Astrocyte of the spinal cord (primary cell): ENCODE measurements at regions not wholly inside any gene's neighbourhood (a gene's known extent, or its start where the extent isn't known, plus 50 kb on each side); places are given as distances from the start of the nearest gene placed in this dataset.
"Not testable (repeated sequence)": the region's sequence is repeated elsewhere in the genome, so short reads cannot be mapped to it uniquely, and the experiment has no call there.

Experiments
- DNase-seq: peaks from one replicate; pipeline ENCODE4 v3.0.0; 2011; ENCODE audit warnings: low read depth, low spot score
- H3K4me3 ChIP-seq: 2 replicates; pipeline ENCODE4 v1.5.1; 2011; ENCODE audit warnings: low read depth, mild to moderate bottlenecking, low read length, moderate library complexity
- in situ Hi-C: cut with HindIII; loops from 2 replicates; pipeline ENCODE4 v1.10.0; 2017; ENCODE audit warnings: low sequenced_read_pairs
- TF ChIP-seq, protein P1 (sequence below): IDR thresholded peaks from 2 replicates; pipeline ENCODE4 v1.5.1; 2012; ENCODE audit warnings: low read depth, mild to moderate bottlenecking, low read length, inconsistent platforms

DNA sequence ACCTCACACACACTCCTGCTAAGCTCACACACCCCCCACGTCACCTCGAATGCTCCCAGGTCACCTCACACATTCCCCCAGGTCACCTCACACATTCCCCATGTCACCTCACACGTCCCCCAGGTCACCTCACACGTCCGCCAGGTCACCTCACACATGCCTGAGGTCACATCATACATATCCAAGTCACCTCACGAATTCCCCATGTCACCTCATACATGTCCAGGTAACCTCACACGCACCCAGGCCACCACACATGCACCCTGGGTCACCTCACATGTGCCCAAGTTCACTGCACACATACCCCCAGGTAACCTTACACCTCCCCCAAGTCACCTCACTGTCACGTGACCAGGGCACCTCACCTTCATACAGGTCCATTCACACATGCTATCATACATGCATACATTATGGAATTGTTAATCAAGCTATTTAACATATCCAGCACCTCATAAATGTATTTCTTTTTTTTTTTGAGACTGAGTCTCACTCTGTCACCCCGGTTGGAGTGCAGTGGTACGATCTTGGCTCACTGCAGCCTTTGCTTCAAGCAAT is 640.3 kb downstream of the TMEM121 start:
- H3K4me3 ChIP-seq: no peak overlapping the region
- in situ Hi-C loops: no loop called here
- DNase-seq: no peak
- TF ChIP-seq, protein P1, sequence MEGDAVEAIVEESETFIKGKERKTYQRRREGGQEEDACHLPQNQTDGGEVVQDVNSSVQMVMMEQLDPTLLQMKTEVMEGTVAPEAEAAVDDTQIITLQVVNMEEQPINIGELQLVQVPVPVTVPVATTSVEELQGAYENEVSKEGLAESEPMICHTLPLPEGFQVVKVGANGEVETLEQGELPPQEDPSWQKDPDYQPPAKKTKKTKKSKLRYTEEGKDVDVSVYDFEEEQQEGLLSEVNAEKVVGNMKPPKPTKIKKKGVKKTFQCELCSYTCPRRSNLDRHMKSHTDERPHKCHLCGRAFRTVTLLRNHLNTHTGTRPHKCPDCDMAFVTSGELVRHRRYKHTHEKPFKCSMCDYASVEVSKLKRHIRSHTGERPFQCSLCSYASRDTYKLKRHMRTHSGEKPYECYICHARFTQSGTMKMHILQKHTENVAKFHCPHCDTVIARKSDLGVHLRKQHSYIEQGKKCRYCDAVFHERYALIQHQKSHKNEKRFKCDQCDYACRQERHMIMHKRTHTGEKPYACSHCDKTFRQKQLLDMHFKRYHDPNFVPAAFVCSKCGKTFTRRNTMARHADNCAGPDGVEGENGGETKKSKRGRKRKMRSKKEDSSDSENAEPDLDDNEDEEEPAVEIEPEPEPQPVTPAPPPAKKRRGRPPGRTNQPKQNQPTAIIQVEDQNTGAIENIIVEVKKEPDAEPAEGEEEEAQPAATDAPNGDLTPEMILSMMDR: no peak

DNA sequence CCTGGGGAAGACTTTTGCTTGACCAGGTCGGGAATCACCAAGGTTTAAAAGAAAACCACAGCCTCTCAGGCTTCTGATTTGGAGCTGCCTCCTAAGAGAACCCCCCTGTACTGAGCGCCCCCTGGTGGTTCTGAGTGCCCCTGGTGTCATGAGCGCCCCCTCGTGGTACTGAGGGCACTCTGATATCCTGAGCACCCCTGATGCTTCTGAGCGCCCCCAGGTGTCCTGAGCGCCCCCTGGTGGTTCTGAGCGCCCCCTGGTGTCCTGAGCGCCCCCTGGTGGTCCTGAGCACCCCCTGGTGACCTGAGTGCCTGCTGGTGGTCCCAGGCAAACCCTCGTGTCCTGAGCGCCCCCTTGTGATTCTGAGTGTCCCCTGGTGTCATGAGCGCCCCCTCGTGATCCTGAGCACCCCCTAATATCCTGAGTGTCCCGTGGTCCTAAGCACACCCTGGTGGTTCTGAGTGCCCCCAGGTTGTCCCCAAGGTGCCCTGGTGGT is 643.8 kb downstream of the TMEM121 start:
- in situ Hi-C loops, DNase-seq, H3K4me3 ChIP-seq: not testable (repeated sequence)

DNA sequence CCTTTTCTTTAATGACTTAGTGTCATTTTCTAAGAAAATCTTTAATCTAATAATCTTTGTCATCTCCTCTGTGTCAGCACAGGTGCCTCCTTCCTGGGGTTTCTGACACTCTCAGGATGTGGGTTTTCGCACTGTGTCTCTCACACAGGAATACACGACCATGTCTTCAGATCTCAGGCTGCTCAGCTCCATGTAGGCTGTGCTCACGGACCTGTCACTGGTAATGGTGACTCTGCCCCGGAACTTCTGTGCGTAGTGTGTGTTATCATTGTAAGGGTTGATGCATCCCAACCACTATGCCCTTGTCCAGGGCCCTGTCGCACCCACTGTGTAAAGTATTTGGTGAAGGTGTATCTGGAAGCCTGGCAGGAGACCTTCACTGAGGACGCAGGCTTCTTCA is 647.8 kb downstream of the TMEM121 start:
- TF ChIP-seq, protein P1: no peak
- DNase-seq: no peak
- no peak overlapping the region for H3K4me3 ChIP-seq
- in situ Hi-C loops: no loop called here

DNA sequence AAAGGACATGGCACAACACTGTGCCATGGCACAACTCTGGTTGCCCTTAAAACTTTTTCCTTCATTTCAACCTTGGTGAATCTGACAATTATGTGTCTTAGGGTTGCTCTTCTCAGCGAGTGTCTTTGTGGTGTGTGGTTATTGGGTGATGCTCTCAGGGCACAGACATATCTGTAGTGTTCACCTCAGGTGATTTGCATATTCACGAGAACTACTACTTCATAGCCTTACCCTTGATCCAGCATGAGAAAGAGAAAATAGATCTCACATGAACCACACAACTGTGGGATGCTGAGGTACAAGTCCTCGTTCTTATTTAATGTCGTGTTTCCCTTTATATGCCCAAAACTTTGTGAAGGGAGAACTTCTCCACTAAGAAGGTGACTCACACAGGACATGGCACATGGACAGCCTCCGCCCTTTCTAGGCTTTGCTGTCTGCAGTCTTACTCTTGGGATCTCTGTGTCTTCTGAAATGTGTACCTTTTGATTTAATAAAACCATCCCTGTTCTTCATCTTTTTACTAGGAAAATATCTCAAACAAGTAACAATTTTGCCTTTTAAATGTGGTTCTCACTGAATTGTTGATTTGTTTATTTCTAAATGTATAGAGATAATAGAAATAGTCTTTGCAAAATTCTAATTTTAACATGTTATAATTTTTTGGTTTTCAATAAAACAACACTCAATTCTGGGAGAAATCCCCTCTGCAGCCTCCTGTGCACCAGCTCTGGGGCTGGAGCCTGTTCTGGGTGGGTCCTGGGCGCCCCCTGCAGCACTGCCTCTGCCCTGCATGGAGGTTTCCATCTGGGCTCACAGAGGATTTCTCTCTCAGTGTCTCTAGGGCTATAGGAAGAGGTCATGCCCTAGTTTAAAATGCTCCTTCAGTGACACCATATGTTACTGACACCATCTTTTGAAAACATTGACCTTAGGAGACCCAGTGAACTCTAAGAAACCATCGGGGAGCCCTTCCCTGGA is 651.2 kb downstream of the TMEM121 start:
- DNase-seq, in situ Hi-C loops: not testable (repeated sequence)

DNA sequence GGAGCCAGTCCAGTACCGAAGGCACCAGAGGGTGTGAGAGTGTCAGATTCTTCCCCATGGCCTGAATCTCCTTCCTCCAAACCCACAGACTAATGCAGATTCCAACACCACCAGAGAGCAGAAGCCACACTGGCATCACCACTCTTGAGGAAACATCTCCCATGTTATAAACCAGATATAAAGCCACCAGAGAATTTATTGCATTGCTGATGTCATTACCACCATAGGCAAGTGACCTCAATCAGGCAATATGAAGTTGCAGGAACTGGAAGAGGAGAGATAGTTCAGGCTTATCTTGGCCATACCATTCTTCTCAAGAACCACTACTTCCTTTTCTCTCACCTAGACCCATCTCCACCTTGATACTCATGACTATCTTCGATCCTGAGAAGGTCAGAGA is 653.4 kb downstream of the TMEM121 start:
- TF ChIP-seq, protein P1: no peak
- DNase-seq: no peak
- no peak overlapping the region for H3K4me3 ChIP-seq
- in situ Hi-C loops: no loop called here

More for the DNA sequence above, 651.2 kb downstream of the TMEM121 start:
- H3K4me3 ChIP-seq: not testable (repeated sequence)

DNA sequence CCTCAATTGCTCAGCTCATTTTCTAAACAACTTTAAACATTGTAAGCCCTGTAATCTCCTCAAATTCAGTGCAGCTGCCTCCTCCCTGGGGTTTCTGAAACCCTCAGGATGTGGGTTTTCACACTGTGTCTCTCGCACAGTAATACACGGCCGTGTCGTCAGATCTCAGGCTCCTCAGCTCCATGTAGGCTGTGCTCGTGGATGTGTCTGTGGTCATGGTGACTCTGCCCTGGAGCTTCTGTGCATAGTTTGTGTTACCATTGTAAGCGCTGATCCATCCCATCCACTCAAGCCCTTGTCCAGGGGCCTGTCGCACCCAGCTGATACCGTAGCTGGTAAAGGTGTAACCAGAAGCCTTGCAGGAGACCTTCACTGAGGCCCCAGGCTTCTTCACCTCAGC is 658.4 kb downstream of the TMEM121 start:
- H3K4me3 ChIP-seq, DNase-seq, in situ Hi-C loops: not testable (repeated sequence)

DNA sequence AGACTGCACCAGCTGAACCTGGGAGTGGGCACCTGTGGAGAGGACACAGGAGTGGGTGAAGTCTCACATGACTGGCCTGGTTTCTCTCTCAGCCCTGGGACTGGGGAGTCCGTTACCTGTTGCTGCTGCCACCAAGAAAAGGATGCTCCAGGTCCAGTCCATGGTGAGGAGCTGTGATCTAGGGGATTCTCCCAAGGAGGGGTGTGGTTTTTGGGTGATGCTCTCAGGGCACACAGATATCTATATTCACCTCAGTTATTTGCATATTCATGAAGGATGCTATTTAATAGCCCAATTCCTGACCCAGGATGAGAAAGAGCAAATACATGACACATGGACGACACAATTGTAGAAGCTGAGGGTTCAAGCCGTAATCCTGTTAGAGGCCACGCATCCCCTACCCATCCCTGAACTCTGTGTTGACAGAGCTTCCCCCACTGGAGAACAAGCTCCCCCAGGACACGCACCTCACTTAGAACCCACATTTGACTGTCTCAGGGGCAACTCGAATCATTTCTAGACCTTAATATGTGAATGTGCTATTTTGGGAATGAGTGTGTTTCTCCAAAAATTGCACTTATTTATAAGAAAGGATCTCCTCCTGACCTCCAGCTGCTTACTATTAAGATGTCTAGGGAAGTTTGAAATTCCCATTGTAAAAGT is 658.9 kb downstream of the TMEM121 start:
- DNase-seq, H3K4me3 ChIP-seq, in situ Hi-C loops: not testable (repeated sequence)

DNA sequence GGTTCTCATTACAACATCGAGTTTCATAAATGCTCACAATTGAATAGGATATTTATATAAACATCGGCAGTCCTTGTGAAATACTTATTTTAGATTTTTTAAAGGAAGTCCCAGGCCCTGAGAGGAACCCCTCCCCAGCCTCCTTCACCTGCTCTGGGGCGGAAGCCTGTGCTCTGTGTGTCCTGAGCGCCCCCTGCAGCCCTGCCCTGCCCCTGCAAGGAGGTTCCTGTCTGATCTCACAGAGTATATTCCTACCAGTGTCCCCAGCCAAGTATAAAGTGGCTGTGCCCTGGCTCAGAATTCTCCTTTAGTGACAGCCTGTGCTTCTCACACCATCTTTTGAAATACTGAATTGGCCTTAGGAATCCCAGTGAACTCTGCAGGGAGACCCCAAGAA is 659.5 kb downstream of the TMEM121 start:
- no peak for DNase-seq
- TF ChIP-seq, protein P1: no peak
- no peak overlapping the region for H3K4me3 ChIP-seq
- in situ Hi-C loops: no loop called here
